Activated B cell treated with CpG ODN at 0.5 μM for 24 hours (primary cell): ENCODE measurements at regions not wholly inside any gene's neighbourhood (a gene's known extent, or its start where the extent isn't known, plus 50 kb on each side); places are given as distances from the start of the nearest gene placed in this dataset.

Experiments
- ATAC-seq: fragments of 200-7000 bp; cut with Tn5 transposase; one replicate; pipeline ENCODE4 v1.10.0; 2021; ENCODE audit warnings: low read depth, mild to moderate bottlenecking, moderate library complexity
- CTCF ChIA-PET: fragments of 350-600 bp; sonication (Branson Sonifier 250); formaldehyde crosslinking; loops from one replicate; lab custom pipeline; 2021; ENCODE audit warnings: antibody characterized with exemption; lab: Charles Lee
- POLR2A ChIA-PET: fragments of 350-600 bp; sonication (Branson Sonifier 250); formaldehyde crosslinking; loops from one replicate; lab custom pipeline; 2021; ENCODE audit warnings: antibody characterized with exemption; lab: Charles Lee
- DNase-seq: peaks from one replicate; pipeline ENCODE4 v3.0.0; 2022
- H3K27ac Mint-ChIP-seq: one replicate; pipeline ENCODE4 v1.8.0; 2020; ENCODE audit warnings: mixed read lengths
- H3K27me3 Mint-ChIP-seq: one replicate; pipeline ENCODE4 v1.8.0; 2021; ENCODE audit warnings: mixed read lengths
- H3K36me3 Mint-ChIP-seq: one replicate; pipeline ENCODE4 v1.8.0; 2021; ENCODE audit warnings: low read depth, mixed read lengths
- H3K4me1 Mint-ChIP-seq: one replicate; pipeline ENCODE4 v1.8.0; 2021; ENCODE audit warnings: mixed read lengths
- H3K4me3 Mint-ChIP-seq: one replicate; pipeline ENCODE4 v1.8.0; 2020; ENCODE audit warnings: mild to moderate bottlenecking, mixed read lengths
- H3K9me3 Mint-ChIP-seq: one replicate; pipeline ENCODE4 v1.8.0; 2020; ENCODE audit warnings: mixed read lengths
- CTCF ChIP-seq: fragments of 200-600 bp; IDR thresholded peaks from one replicate; pipeline ENCODE4 v1.8.0; 2022; ENCODE audit warnings: antibody characterized with exemption, mild to moderate bottlenecking
- intact Hi-C: fragments of 100-400 bp; cut with micrococcal nuclease; formaldehyde crosslinking; loops from one replicate; pipeline ENCODE4 v1.15.1; 2024

DNA sequence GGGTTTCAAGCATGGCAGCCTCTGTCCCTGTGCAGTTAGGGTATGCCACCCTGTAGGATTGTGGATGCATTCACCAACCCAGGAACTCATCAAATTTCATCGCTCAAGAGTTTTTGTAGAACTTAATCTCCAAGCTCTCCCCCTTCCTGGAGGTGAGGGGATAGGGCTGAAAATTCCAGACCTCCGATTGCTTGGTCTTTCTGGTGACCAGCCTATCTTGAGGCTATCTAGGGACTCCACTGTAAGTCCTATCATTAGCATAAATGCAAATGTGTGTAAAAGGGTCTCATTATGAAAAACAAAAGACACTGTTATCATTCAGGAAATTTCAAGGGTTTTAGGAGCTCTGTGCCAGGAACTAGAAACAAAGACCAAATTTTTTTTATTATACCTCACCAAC, 244.0 kb downstream of the DUSP6 start:
- H3K27me3 Mint-ChIP-seq = no peaks in the 10 kb centered on the region
- POLR2A ChIA-PET = no interaction called here
- no peaks in the 10 kb centered on the region for H3K4me1 Mint-ChIP-seq
- no peak for DNase-seq
- H3K36me3 Mint-ChIP-seq = no peaks in the 10 kb centered on the region
- ATAC-seq = no peak
- no peak overlapping the region for H3K4me3 Mint-ChIP-seq
- no peak for TF ChIP-seq CTCF
- intact Hi-C loops = no loop called here
- no peaks in the 10 kb centered on the region for H3K9me3 Mint-ChIP-seq
- CTCF ChIA-PET = interaction anchor here (1.2 kb wide), 1 partner anchor 91 kb away, joined by 3 read pairs; no protein-coding TSS in a partner anchor
- no peak overlapping the region for H3K27ac Mint-ChIP-seq

DNA sequence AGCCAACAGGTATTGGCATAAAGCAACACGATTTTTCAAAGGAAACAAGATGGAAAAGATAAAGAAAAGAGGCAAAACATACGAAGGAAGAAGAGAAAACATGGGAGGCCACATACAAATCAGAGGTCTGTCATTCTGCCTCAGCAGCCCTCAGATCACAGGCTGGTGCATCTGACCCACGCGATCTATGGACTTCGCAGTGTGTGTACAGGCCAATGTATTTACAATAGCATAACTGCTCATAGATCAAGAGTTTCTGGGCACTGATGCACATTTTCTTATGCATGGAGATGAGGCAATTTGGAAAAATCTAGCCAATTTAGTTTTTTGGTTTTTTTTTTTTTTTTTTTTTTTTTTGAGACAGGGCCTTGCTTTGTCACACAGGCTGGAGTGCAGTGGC, 245.4 kb downstream of the DUSP6 start:
- no peak for TF ChIP-seq CTCF
- H3K9me3 Mint-ChIP-seq = no peaks in the 10 kb centered on the region
- H3K36me3 Mint-ChIP-seq = no peaks in the 10 kb centered on the region
- ChIA-PET CTCF (no interaction called here), POLR2A (no interaction called here)
- H3K27ac Mint-ChIP-seq = no peak overlapping the region
- DNase-seq = no peak
- no peaks in the 10 kb centered on the region for H3K4me1 Mint-ChIP-seq
- no peak overlapping the region for H3K4me3 Mint-ChIP-seq
- intact Hi-C loops = no loop called here
- ATAC-seq = no peak
- no peaks in the 10 kb centered on the region for H3K27me3 Mint-ChIP-seq

- CTCF ChIA-PET = no interaction called here
- TF ChIP-seq CTCF = no peak
- H3K36me3 Mint-ChIP-seq = no peaks in the 10 kb centered on the region
- intact Hi-C loops = no loop called here
- POLR2A ChIA-PET = no interaction called here
- no peak overlapping the region for H3K4me3 Mint-ChIP-seq
- DNase-seq (no peak), ATAC-seq (no peak)
- no peak overlapping the region for H3K27ac Mint-ChIP-seq
- no peaks in the 10 kb centered on the region for H3K27me3 Mint-ChIP-seq
- no peaks in the 10 kb centered on the region for H3K4me1 Mint-ChIP-seq
- H3K9me3 Mint-ChIP-seq = no peaks in the 10 kb centered on the region
Measured at GRCh38 chr12:89105243-89105642, 247.1 kb downstream of the DUSP6 start.

DNA sequence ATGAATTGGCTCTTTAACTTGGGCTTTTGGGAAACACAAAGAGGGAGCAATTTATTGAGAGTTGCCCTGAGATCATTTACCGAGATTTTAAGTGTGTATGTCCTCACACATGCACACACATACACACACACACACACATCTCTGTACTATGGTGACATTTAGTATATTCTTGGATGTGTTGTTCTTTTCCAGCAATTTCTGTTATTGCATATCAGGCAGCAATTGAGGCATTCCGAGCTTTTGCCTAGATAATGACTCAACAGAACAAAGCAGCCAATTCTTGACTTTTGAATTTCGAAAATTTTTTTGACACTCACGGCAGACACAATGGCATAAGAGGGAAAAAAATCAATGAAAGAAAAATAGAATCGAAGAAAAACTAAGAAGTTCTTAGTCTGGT, 248.5 kb downstream of the DUSP6 start:
- no peaks in the 10 kb centered on the region for H3K9me3 Mint-ChIP-seq
- H3K4me1 Mint-ChIP-seq = no peaks in the 10 kb centered on the region
- ChIA-PET CTCF (no interaction called here), POLR2A (no interaction called here)
- no peak for TF ChIP-seq CTCF
- H3K36me3 Mint-ChIP-seq = no peaks in the 10 kb centered on the region
- H3K4me3 Mint-ChIP-seq = no peak overlapping the region
- ATAC-seq (no peak), DNase-seq (no peak)
- intact Hi-C loops = no loop called here
- no peak overlapping the region for H3K27ac Mint-ChIP-seq
- H3K27me3 Mint-ChIP-seq = no peaks in the 10 kb centered on the region

GRCh38 chr12:89101440-89101839, 250.9 kb downstream of the DUSP6 start:
- intact Hi-C loops = no loop called here
- no peak for DNase-seq
- ATAC-seq = no peak
- peaks cover 2% of the 10 kb centered on the region for H3K27me3 Mint-ChIP-seq
- H3K36me3 Mint-ChIP-seq = no peaks in the 10 kb centered on the region
- no peaks in the 10 kb centered on the region for H3K9me3 Mint-ChIP-seq
- H3K4me3 Mint-ChIP-seq = no peak overlapping the region
- no peak for TF ChIP-seq CTCF
- ChIA-PET CTCF (no interaction called here), POLR2A (no interaction called here)
- H3K4me1 Mint-ChIP-seq = no peaks in the 10 kb centered on the region
- no peak overlapping the region for H3K27ac Mint-ChIP-seq
